ENCODE measurements at regions not wholly inside any gene's neighbourhood (a gene's known extent, or its start where the extent isn't known, plus 50 kb on each side); places are given as distances from the start of the nearest gene placed in this dataset.

GRCh38 chr2:236370847-236371409 lies 106.7 kb upstream of the ASB18 start:
- TF ChIP-seq, protein P1, sequence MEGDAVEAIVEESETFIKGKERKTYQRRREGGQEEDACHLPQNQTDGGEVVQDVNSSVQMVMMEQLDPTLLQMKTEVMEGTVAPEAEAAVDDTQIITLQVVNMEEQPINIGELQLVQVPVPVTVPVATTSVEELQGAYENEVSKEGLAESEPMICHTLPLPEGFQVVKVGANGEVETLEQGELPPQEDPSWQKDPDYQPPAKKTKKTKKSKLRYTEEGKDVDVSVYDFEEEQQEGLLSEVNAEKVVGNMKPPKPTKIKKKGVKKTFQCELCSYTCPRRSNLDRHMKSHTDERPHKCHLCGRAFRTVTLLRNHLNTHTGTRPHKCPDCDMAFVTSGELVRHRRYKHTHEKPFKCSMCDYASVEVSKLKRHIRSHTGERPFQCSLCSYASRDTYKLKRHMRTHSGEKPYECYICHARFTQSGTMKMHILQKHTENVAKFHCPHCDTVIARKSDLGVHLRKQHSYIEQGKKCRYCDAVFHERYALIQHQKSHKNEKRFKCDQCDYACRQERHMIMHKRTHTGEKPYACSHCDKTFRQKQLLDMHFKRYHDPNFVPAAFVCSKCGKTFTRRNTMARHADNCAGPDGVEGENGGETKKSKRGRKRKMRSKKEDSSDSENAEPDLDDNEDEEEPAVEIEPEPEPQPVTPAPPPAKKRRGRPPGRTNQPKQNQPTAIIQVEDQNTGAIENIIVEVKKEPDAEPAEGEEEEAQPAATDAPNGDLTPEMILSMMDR (conservative IDR thresholded peaks at IDR 0.05; ENCODE audit: low read length): no peak
- no peak for TF ChIP-seq EZH2phosphoT487 (IDR thresholded peaks at IDR 0.05; ENCODE audit: borderline replicate concordance, low read depth, low read length)

Data from OCI-LY7 (cell line).